Neutrophil (primary cell): ENCODE measurements at regions not wholly inside any gene's neighbourhood (a gene's known extent, or its start where the extent isn't known, plus 50 kb on each side); places are given as distances from the start of the nearest gene placed in this dataset.

Experiments used
- H3K27ac ChIP-seq: fragments of 200-600 bp; sonication (generic); 2 replicates; pipeline ENCODE4 v1.5.1; 2016; ENCODE audit warnings: mild to moderate bottlenecking, moderate library complexity
- H3K27me3 ChIP-seq: fragments of 200-600 bp; sonication (generic); 2 replicates; pipeline ENCODE4 v1.6.0; 2016; ENCODE audit warnings: mild to moderate bottlenecking
- H3K36me3 ChIP-seq: fragments of 200-600 bp; sonication (generic); 2 replicates; pipeline ENCODE4 v1.5.1; 2017
- H3K4me1 ChIP-seq, 2 experiments: fragments of 200-600 bp in 1 of 2; sonication (generic) in 1 of 2; 1 replicate in 1 of 2; 2 replicates in 1 of 2; pipeline versions ENCODE4 v1.5.1 to v1.6.1; 2013 to 2016; ENCODE audit warnings: low read depth in 1 of 2, low read length in 1 of 2, mild to moderate bottlenecking in 1 of 2, moderate library complexity in 1 of 2; ENCODE audit not compliant: control insufficient read depth in 1 of 2, insufficient read depth in 1 of 2
- H3K4me3 ChIP-seq, 2 experiments: fragments of 200-600 bp in 1 of 2; sonication (generic) in 1 of 2; 1 replicate in 1 of 2; 2 replicates in 1 of 2; pipeline ENCODE4 v1.5.1; 2013 to 2016; ENCODE audit warnings: low read depth in 1 of 2, low read length in 1 of 2, mild to moderate bottlenecking in 1 of 2, moderate library complexity in 1 of 2
- H3K9me3 ChIP-seq: fragments of 200-600 bp; sonication (generic); 2 replicates; pipeline ENCODE4 v1.5.1; 2016
- TF ChIP-seq, protein P1 (sequence below): fragments of 200-600 bp; sonication (generic); IDR thresholded peaks from 2 replicates; pipeline ENCODE4 v1.5.1; 2016; ENCODE audit warnings: antibody characterized with exemption

GRCh38 chr2:33680644-33681363, 81.7 kb upstream of the FAM98A start:
- Histone ChIP-seq H3K36me3 (no peaks in the 10 kb centered on the region), H3K27me3 (no peaks in the 10 kb centered on the region), H3K9me3 (no peaks in the 10 kb centered on the region), H3K4me1 (no peaks in the 10 kb centered on the region), H3K4me3 (no peak overlapping the region), H3K27ac (no peak overlapping the region)
- TF ChIP-seq, protein P1, sequence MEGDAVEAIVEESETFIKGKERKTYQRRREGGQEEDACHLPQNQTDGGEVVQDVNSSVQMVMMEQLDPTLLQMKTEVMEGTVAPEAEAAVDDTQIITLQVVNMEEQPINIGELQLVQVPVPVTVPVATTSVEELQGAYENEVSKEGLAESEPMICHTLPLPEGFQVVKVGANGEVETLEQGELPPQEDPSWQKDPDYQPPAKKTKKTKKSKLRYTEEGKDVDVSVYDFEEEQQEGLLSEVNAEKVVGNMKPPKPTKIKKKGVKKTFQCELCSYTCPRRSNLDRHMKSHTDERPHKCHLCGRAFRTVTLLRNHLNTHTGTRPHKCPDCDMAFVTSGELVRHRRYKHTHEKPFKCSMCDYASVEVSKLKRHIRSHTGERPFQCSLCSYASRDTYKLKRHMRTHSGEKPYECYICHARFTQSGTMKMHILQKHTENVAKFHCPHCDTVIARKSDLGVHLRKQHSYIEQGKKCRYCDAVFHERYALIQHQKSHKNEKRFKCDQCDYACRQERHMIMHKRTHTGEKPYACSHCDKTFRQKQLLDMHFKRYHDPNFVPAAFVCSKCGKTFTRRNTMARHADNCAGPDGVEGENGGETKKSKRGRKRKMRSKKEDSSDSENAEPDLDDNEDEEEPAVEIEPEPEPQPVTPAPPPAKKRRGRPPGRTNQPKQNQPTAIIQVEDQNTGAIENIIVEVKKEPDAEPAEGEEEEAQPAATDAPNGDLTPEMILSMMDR, result no peak

DNA sequence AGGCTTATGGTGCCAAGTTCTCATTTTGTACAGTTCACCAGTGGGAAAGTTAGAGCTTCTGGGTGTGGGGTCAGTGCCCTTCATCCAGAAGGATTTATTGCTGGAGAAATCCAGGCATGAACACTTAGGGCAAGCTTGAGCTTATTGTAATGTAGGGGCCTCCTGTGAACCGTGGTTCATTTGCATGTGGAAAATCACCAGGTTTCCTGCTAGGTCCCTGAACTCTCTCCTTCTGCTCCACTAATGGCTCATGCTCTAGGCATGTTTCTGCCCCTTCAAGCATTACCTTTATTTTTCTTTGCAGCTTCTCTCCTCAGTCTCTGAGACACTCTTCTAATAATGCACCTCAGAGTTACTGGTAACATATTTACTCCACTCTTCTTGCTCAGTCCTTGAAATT, 79.3 kb upstream of the FAM98A start:
- TF ChIP-seq, protein P1, result no peak
- Histone ChIP-seq H3K4me3 (no peak overlapping the region), H3K9me3 (no peaks in the 10 kb centered on the region)

DNA sequence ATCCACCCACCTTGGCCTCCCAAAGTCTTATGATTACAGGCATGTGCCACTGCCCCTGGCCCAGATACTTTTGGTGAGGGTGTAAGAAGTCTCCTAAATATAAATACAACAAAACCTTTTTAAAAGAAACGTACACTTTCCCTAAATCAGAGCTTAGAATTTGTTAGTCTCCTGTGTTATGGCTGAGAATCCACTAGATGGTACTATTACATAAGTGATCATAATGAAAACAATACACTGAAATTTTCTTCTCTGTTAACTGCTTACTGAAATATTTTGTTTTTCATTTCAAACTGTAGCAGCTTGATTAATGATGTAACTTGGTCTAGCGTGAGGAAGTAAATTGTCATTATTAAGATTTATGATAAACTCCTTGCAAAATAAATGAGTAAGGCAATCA, 74.8 kb upstream of the FAM98A start:
- Histone ChIP-seq H3K4me3 (no peak overlapping the region), H3K4me1 (no peaks in the 10 kb centered on the region), H3K36me3 (no peaks in the 10 kb centered on the region), H3K27me3 (no peaks in the 10 kb centered on the region), H3K27ac (no peak overlapping the region), H3K9me3 (no peaks in the 10 kb centered on the region)
- TF ChIP-seq, protein P1, result no peak

More for the DNA sequence above, 79.3 kb upstream of the FAM98A start:
- H3K36me3 ChIP-seq, result no peaks in the 10 kb centered on the region
- H3K4me1 ChIP-seq, result no peaks in the 10 kb centered on the region
- no peaks in the 10 kb centered on the region for H3K27me3 ChIP-seq
- no peak overlapping the region for H3K27ac ChIP-seq

- H3K4me1 ChIP-seq, result no peaks in the 10 kb centered on the region
- H3K27me3 ChIP-seq, result no peaks in the 10 kb centered on the region
- no peak overlapping the region for H3K27ac ChIP-seq
- H3K9me3 ChIP-seq, result no peaks in the 10 kb centered on the region
- no peak overlapping the region for H3K4me3 ChIP-seq
- TF ChIP-seq, protein P1, result no peak
- no peaks in the 10 kb centered on the region for H3K36me3 ChIP-seq
Measured at GRCh38 chr2:33672896-33673295, 73.8 kb upstream of the FAM98A start.

- no peak overlapping the region for H3K27ac ChIP-seq
- TF ChIP-seq, protein P1, result no peak
Measured at GRCh38 chr2:33672389-33672788, 73.3 kb upstream of the FAM98A start.

More at GRCh38 chr2:33672389-33672788, 73.3 kb upstream of the FAM98A start:
- H3K27me3 ChIP-seq, result no peaks in the 10 kb centered on the region
- no peaks in the 10 kb centered on the region for H3K36me3 ChIP-seq
- H3K4me1 ChIP-seq, result no peaks in the 10 kb centered on the region
- H3K4me3 ChIP-seq, result no peak overlapping the region
- no peaks in the 10 kb centered on the region for H3K9me3 ChIP-seq
